ENCODE measurements at regions not wholly inside any gene's neighbourhood (a gene's known extent, or its start where the extent isn't known, plus 50 kb on each side); places are given as distances from the start of the nearest gene placed in this dataset.
"Not testable (repeated sequence)": the region's sequence is repeated elsewhere in the genome, so short reads cannot be mapped to it uniquely, and the experiment has no call there.

- H3K9me3 ChIP-seq (ENCODE audit: control insufficient read depth, insufficient read depth, low read depth, low read length); H3K4me1 ChIP-seq (ENCODE audit: control insufficient read depth, insufficient read depth, low read length); H3K4me3 ChIP-seq (ENCODE audit: low read depth in 2 of 2, low read length in 2 of 2); H3K27me3 ChIP-seq (ENCODE audit: control insufficient read depth, insufficient read depth, low read length); in situ Hi-C loops (cut with HindIII; ENCODE audit: low pct_unique_long_range_greater_than_20kb, low sequenced_read_pairs); DNase-seq (ENCODE audit: low read depth, low spot score); H3K27ac ChIP-seq (ENCODE audit: low read length); intact Hi-C loops (cut with micrococcal nuclease; ENCODE audit: unreplicated experiment); ATAC-seq; POLR2A ChIA-PET; CTCF ChIA-PET; BruUV-seq (replicated peaks); H3K36me3 ChIP-seq (ENCODE audit: control insufficient read depth, insufficient read depth, low read length): not testable (repeated sequence)
Observed at GRCh38 chr2:131646220-131646619, 118.5 kb downstream of the CCDC74A start.

DNA sequence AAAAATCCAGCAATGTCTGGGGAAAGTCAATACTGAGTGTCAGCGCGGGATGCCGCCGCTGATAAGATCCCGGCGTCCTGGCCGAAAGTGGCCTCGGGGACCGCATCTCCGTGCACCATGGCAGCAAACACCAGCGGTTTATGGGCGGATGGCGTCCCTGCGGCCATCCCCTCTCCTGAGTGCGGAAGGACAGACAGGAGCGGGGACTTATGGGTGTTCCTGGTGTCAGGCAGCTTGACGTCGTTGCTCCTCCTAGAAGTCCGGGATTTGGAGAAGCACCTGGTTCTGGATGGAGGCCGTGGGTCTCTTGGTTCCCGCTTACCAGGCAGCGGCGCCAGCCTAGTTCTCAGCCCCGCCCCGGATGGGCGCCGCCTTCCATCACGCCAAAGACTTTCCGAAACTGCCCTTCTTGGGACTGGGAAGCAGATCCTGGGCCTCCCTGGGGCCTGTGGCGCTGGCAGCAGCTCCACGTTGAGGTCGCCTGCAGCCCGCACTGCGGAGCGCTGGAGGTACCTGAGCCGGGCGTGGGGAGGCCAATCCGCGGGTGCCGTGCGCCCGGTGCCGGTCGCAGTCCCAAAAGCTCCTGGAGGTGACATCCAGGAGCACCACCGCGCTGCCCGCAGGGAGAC is 119.1 kb downstream of the CCDC74A start:
- CTCF ChIA-PET: no interaction called here
- no peak overlapping the region for H3K4me3 ChIP-seq (ENCODE audit: low read depth in 2 of 2, low read length in 2 of 2)
- no TSS peak for BruUV-seq (replicated peaks)
- H3K4me1 ChIP-seq (ENCODE audit: control insufficient read depth, insufficient read depth, low read length): no peaks in the 10 kb centered on the region
- ATAC-seq (no peak), DNase-seq (ENCODE audit: low read depth, low spot score) (no peak)
- no peak overlapping the region for H3K27ac ChIP-seq (ENCODE audit: low read length)
- no peaks in the 10 kb centered on the region for H3K9me3 ChIP-seq (ENCODE audit: control insufficient read depth, insufficient read depth, low read depth, low read length)
- H3K27me3 ChIP-seq (ENCODE audit: control insufficient read depth, insufficient read depth, low read length): no peaks in the 10 kb centered on the region; the same call in 1 of the 2 replicates
- H3K36me3 ChIP-seq (ENCODE audit: control insufficient read depth, insufficient read depth, low read length): no peaks in the 10 kb centered on the region
- intact Hi-C loops (cut with micrococcal nuclease; ENCODE audit: unreplicated experiment): no loop called here
- in situ Hi-C loops (cut with HindIII; ENCODE audit: low pct_unique_long_range_greater_than_20kb, low sequenced_read_pairs): no loop called here
- no peak for TF ChIP-seq POLR2AphosphoS5 (IDR thresholded peaks at IDR 0.05; ENCODE audit: low read depth, low read length)
- TF ChIP-seq CTCF (IDR thresholded peaks at IDR 0.05): no peak
- TF ChIP-seq, protein P1, sequence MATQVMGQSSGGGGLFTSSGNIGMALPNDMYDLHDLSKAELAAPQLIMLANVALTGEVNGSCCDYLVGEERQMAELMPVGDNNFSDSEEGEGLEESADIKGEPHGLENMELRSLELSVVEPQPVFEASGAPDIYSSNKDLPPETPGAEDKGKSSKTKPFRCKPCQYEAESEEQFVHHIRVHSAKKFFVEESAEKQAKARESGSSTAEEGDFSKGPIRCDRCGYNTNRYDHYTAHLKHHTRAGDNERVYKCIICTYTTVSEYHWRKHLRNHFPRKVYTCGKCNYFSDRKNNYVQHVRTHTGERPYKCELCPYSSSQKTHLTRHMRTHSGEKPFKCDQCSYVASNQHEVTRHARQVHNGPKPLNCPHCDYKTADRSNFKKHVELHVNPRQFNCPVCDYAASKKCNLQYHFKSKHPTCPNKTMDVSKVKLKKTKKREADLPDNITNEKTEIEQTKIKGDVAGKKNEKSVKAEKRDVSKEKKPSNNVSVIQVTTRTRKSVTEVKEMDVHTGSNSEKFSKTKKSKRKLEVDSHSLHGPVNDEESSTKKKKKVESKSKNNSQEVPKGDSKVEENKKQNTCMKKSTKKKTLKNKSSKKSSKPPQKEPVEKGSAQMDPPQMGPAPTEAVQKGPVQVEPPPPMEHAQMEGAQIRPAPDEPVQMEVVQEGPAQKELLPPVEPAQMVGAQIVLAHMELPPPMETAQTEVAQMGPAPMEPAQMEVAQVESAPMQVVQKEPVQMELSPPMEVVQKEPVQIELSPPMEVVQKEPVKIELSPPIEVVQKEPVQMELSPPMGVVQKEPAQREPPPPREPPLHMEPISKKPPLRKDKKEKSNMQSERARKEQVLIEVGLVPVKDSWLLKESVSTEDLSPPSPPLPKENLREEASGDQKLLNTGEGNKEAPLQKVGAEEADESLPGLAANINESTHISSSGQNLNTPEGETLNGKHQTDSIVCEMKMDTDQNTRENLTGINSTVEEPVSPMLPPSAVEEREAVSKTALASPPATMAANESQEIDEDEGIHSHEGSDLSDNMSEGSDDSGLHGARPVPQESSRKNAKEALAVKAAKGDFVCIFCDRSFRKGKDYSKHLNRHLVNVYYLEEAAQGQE (IDR thresholded peaks at IDR 0.05; ENCODE audit: insufficient read depth in 1 of 2, low read depth in 2 of 2, low read length in 1 of 2): no peak
- TF ChIP-seq SIN3A (IDR thresholded peaks at IDR 0.05; ENCODE audit: borderline replicate concordance, insufficient read depth, low read depth, low read length): no peak
- TF ChIP-seq TCF7L2 (IDR thresholded peaks at IDR 0.05; ENCODE audit: low read depth, low read length): no peak
- POLR2A ChIA-PET: no interaction called here

DNA sequence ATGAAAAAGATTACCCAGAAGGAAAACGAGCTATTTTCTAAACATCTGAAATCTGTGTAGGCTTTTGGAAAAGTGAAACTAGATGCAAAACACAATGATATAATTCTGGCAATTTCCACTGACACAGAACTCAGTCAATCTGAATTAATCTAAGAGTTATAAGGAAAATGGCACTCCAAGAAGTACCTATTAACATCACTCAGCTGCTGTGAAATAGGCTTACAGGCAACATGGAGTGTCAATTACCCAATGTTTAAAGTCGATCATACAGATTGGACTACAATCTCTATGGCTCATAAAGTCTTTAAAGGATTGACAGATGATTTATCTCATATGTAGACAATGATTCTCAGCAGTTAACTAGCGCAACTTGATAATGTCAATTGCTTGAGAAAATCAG is 120.9 kb downstream of the CCDC74A start:
- H3K27ac ChIP-seq (ENCODE audit: low read length); H3K36me3 ChIP-seq (ENCODE audit: control insufficient read depth, insufficient read depth, low read length); intact Hi-C loops (cut with micrococcal nuclease; ENCODE audit: unreplicated experiment); H3K4me1 ChIP-seq (ENCODE audit: control insufficient read depth, insufficient read depth, low read length); CTCF ChIA-PET; DNase-seq (ENCODE audit: low read depth, low spot score); BruUV-seq (replicated peaks); H3K27me3 ChIP-seq (ENCODE audit: control insufficient read depth, insufficient read depth, low read length); POLR2A ChIA-PET; ATAC-seq; H3K9me3 ChIP-seq (ENCODE audit: control insufficient read depth, insufficient read depth, low read depth, low read length); in situ Hi-C loops (cut with HindIII; ENCODE audit: low pct_unique_long_range_greater_than_20kb, low sequenced_read_pairs): not testable (repeated sequence)
- H3K4me3 ChIP-seq (ENCODE audit: low read depth in 2 of 2, low read length in 2 of 2): peak overlapping the region in 1 of 2 experiments; percentile 10; a peak in 2 of 4 replicates

DNA sequence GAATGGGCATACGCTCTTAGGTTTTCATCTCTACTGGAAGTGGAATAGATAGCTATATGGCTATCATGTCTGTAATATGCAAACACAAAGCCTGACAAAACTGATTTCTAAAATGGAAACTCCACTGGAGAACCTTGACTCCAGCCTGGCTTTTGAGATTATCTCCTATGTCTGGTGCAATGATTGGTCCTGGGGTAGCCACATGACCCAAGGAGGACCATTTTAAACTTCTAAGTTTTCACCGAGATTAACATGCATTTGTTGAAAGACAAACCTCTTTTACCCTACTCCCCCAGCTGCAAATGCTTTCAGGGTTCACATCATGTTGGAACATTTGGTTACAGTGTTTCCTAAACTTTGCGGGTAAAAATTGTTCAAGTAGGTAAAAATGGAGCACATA is 124.6 kb downstream of the CCDC74A start:
- intact Hi-C loops (cut with micrococcal nuclease; ENCODE audit: unreplicated experiment); H3K36me3 ChIP-seq (ENCODE audit: control insufficient read depth, insufficient read depth, low read length); DNase-seq (ENCODE audit: low read depth, low spot score); BruUV-seq (replicated peaks); POLR2A ChIA-PET; H3K4me1 ChIP-seq (ENCODE audit: control insufficient read depth, insufficient read depth, low read length); H3K4me3 ChIP-seq (ENCODE audit: low read depth in 2 of 2, low read length in 2 of 2); ATAC-seq; H3K27ac ChIP-seq (ENCODE audit: low read length); CTCF ChIA-PET; H3K27me3 ChIP-seq (ENCODE audit: control insufficient read depth, insufficient read depth, low read length); H3K9me3 ChIP-seq (ENCODE audit: control insufficient read depth, insufficient read depth, low read depth, low read length); in situ Hi-C loops (cut with HindIII; ENCODE audit: low pct_unique_long_range_greater_than_20kb, low sequenced_read_pairs): not testable (repeated sequence)

DNA sequence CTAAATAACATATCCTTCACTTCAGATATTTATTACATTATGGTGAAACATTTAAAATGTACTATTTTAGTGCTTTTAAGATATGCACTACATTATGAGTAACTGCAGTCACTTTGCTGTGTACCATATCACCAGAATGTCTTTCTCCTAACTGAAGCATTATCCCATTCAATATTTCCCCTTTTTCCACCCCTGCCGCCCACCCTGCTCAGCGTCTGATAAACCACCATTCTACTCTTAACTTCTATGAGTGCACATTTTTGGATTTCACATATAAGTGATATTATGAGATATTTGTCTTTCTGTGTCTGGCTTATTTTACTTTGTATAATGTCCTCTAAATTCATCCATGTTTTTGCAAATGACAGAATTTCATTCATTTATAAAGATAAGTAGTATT is 126.4 kb downstream of the CCDC74A start:
- H3K4me1 ChIP-seq (ENCODE audit: control insufficient read depth, insufficient read depth, low read length); in situ Hi-C loops (cut with HindIII; ENCODE audit: low pct_unique_long_range_greater_than_20kb, low sequenced_read_pairs); H3K4me3 ChIP-seq (ENCODE audit: low read depth in 2 of 2, low read length in 2 of 2); H3K27ac ChIP-seq (ENCODE audit: low read length); BruUV-seq (replicated peaks); intact Hi-C loops (cut with micrococcal nuclease; ENCODE audit: unreplicated experiment); H3K9me3 ChIP-seq (ENCODE audit: control insufficient read depth, insufficient read depth, low read depth, low read length); H3K36me3 ChIP-seq (ENCODE audit: control insufficient read depth, insufficient read depth, low read length); ATAC-seq; H3K27me3 ChIP-seq (ENCODE audit: control insufficient read depth, insufficient read depth, low read length); POLR2A ChIA-PET; CTCF ChIA-PET; DNase-seq (ENCODE audit: low read depth, low spot score): not testable (repeated sequence)

All from Panc1 (cell line).